PFSK-1 (cell line): ENCODE measurements at regions not wholly inside any gene's neighbourhood (a gene's known extent, or its start where the extent isn't known, plus 50 kb on each side); places are given as distances from the start of the nearest gene placed in this dataset.

Source experiments
- FOXP2 ChIP-seq: optimal IDR thresholded peaks from 2 replicates; pipeline ENCODE3; 2011; ENCODE audit warnings: borderline replicate concordance, control low read depth, inconsistent platforms; ENCODE audit not compliant: insufficient read depth; ENCODE audit errors: extremely low read length, extremely low read depth
- POLR2AphosphoS5 ChIP-seq: IDR thresholded peaks from 2 replicates; pipeline ENCODE4 v1.6.1; 2012; ENCODE audit warnings: low read depth, mild to moderate bottlenecking, control low read depth, low read length, moderate library complexity
- SIN3A ChIP-seq: IDR thresholded peaks from 2 replicates; pipeline ENCODE4 v1.6.1; 2012; ENCODE audit warnings: mild to moderate bottlenecking, low read length, moderate library complexity, borderline replicate concordance; ENCODE audit not compliant: insufficient read depth
- TAF1 ChIP-seq: IDR thresholded peaks from 2 replicates; pipeline ENCODE4 v1.6.1; 2012; ENCODE audit warnings: low read length, control low read depth, borderline replicate concordance; ENCODE audit not compliant: insufficient read depth
- TF ChIP-seq, protein P1 (sequence below), 2 experiments: IDR thresholded peaks; 2 replicates each; pipeline versions ENCODE4 v1.6.1 to v1.8.0; 2011 to 2012; ENCODE audit warnings: low read depth in 2 of 2, low read length in 2 of 2, control low read depth in 1 of 2, inconsistent platforms in 1 of 2, mild to moderate bottlenecking in 1 of 2, moderate library complexity in 1 of 2; ENCODE audit not compliant: insufficient read depth in 1 of 2

DNA sequence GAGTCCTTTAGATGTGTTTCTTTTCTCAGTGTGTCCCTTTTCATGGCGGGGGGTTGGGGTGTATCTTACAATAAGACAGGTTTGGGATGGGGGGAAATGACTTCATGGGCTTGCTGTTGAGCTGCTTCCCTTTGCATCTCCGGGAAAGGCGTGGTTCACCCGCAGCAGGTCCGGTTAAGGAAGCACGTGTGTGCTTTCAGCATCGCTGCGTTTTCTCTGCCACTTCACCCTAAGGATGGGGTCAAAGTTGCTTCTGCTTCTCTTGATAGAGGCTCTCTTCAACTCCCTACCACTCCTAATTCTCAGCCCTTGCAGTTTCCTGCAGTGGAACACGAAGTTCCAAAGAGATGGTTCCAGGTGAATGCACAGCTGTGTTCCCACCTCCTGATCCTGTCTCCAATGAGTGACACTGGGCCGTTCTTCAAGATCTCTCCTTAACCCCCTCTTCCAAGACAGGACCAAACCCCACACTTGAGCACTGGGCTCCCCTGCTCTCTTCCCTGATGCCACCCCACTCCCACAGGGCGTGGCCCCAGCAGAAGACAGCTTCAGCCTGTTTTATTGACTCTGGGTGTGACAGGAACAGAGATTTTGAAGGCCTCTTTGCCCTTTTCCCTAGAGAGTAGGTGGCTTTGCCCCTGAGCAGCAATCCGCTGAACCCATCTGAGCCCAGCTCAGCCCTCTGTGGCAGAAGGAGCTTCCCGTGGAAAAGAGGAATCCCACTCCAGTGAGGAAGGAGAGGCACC lies 85.2 kb downstream of the PLEKHG1 start:
- TF ChIP-seq POLR2AphosphoS5 (no peak), TAF1 (no peak), FOXP2 (no peak), SIN3A (no peak)
- TF ChIP-seq, protein P1, sequence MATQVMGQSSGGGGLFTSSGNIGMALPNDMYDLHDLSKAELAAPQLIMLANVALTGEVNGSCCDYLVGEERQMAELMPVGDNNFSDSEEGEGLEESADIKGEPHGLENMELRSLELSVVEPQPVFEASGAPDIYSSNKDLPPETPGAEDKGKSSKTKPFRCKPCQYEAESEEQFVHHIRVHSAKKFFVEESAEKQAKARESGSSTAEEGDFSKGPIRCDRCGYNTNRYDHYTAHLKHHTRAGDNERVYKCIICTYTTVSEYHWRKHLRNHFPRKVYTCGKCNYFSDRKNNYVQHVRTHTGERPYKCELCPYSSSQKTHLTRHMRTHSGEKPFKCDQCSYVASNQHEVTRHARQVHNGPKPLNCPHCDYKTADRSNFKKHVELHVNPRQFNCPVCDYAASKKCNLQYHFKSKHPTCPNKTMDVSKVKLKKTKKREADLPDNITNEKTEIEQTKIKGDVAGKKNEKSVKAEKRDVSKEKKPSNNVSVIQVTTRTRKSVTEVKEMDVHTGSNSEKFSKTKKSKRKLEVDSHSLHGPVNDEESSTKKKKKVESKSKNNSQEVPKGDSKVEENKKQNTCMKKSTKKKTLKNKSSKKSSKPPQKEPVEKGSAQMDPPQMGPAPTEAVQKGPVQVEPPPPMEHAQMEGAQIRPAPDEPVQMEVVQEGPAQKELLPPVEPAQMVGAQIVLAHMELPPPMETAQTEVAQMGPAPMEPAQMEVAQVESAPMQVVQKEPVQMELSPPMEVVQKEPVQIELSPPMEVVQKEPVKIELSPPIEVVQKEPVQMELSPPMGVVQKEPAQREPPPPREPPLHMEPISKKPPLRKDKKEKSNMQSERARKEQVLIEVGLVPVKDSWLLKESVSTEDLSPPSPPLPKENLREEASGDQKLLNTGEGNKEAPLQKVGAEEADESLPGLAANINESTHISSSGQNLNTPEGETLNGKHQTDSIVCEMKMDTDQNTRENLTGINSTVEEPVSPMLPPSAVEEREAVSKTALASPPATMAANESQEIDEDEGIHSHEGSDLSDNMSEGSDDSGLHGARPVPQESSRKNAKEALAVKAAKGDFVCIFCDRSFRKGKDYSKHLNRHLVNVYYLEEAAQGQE (IDR thresholded peaks at IDR 0.05; ENCODE audit: insufficient read depth in 1 of 2, low read depth in 2 of 2, low read length in 2 of 2): no peak

DNA sequence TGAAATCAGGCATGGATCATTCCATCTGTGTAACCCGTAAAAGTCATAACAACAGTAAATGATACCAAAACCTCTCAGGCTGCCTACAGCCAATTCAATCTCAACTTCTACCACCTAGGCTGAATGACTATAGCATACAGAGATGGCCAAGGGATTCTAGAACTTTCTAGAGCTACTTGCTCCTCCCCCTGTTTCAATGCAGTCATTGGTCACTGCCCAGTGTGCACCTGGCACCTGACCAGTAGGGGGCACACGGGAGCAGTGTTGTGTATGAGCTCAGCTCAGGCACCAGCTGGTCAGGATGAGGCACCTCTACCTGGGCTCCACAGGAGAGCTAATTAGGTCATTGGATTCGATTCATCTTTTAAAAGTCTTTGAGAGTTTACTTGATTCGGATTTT lies 86.2 kb downstream of the PLEKHG1 start:
- TF ChIP-seq, protein P1 (IDR thresholded peaks at IDR 0.05; ENCODE audit: insufficient read depth in 1 of 2, low read depth in 2 of 2, low read length in 2 of 2): no peak
- TF ChIP-seq FOXP2: peak; percentile 39

DNA sequence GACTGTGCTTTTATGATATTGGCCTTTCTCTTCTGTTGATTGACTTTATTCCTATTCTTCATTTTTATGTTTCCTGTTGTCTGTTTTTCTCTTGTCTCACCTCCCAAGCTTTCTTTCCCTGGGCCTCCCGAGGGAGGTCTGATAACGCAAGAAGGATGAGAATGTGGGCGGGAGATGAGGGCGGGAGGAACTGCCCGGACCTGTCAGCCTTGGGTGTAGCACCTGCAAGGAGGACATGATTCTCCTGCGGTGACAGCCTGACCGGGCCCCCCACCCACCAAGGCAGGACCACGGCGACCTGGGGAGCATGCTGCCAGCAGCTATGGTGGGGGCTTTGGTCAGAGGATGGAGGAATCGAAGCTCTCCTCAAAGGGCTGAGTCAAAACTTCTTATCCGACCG lies 86.9 kb downstream of the PLEKHG1 start:
- TF ChIP-seq, protein P1 (IDR thresholded peaks at IDR 0.05; ENCODE audit: insufficient read depth in 1 of 2, low read depth in 2 of 2, low read length in 2 of 2): no peak
- no peak for TF ChIP-seq FOXP2
- TF ChIP-seq TAF1: no peak
- TF ChIP-seq POLR2AphosphoS5: no peak
- TF ChIP-seq SIN3A: no peak

DNA sequence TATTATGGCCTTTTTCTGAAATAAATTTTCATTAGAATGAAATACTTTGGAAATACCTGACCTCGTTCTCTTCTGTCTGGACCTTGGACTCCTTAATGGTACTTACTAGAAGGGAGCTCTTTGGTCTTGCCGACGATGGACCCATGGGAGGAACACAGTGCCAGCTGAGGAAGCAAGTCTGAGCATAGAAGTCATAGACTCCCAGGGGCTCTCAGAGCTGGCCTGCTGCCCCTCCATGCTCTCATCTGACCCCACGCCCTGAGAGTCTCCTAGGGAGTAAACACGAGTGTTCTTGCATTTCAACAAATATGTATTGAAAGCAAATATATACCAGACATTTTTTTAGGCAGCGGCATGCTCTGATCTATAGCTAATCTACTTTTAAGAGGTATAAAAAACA lies 87.8 kb downstream of the PLEKHG1 start:
- TF ChIP-seq POLR2AphosphoS5 (no peak), SIN3A (no peak), TAF1 (no peak), FOXP2 (no peak)
- TF ChIP-seq, protein P1 (IDR thresholded peaks at IDR 0.05; ENCODE audit: insufficient read depth in 1 of 2, low read depth in 2 of 2, low read length in 2 of 2): no peak
